Neural cell (in vitro differentiated cells): ENCODE measurements at regions not wholly inside any gene's neighbourhood (a gene's known extent, or its start where the extent isn't known, plus 50 kb on each side); places are given as distances from the start of the nearest gene placed in this dataset.

ENCODE experiments used
- POLR2AphosphoS5 ChIP-seq: IDR thresholded peaks from 2 replicates; pipeline ENCODE4 v1.6.1; 2012
- TF ChIP-seq, protein P1 (sequence below): fragments of 450-650 bp; IDR thresholded peaks from 2 replicates; pipeline ENCODE4 v1.5.1; 2014; ENCODE audit warnings: antibody characterized with exemption, mild to moderate bottlenecking, moderate library complexity; ENCODE audit not compliant: poor library complexity, severe bottlenecking

DNA sequence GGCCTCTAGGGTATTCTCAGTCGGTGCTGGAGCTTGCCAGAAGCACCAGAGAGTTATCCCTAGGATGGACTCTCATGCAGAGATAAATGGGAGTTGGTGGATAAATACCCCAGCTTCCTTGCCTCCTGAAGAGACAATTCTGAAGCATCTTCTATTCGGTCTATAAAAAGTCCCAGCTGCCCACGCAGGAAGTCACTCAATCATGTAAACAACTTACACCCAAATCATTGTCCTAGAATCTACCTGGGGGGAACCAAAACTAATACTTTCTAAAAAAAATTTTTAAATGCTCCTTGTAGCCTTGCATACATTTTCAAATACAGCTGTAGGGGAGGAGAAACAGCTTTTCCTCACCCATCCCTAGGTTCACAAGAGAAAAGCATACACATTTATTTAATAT lies 66.6 kb upstream of the ELAC2 start:
- TF ChIP-seq, protein P1, sequence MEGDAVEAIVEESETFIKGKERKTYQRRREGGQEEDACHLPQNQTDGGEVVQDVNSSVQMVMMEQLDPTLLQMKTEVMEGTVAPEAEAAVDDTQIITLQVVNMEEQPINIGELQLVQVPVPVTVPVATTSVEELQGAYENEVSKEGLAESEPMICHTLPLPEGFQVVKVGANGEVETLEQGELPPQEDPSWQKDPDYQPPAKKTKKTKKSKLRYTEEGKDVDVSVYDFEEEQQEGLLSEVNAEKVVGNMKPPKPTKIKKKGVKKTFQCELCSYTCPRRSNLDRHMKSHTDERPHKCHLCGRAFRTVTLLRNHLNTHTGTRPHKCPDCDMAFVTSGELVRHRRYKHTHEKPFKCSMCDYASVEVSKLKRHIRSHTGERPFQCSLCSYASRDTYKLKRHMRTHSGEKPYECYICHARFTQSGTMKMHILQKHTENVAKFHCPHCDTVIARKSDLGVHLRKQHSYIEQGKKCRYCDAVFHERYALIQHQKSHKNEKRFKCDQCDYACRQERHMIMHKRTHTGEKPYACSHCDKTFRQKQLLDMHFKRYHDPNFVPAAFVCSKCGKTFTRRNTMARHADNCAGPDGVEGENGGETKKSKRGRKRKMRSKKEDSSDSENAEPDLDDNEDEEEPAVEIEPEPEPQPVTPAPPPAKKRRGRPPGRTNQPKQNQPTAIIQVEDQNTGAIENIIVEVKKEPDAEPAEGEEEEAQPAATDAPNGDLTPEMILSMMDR = no peak
- TF ChIP-seq POLR2AphosphoS5 = no peak
